Activated CD8-positive, alpha-beta memory T cell treated with anti-CD3 and anti-CD28 coated beads, Interleukin-2, amount 50 U/mL, for 48 hours (primary cell): ENCODE measurements at regions not wholly inside any gene's neighbourhood (a gene's known extent, or its start where the extent isn't known, plus 50 kb on each side); places are given as distances from the start of the nearest gene placed in this dataset.
"Not testable (repeated sequence)": the region's sequence is repeated elsewhere in the genome, so short reads cannot be mapped to it uniquely, and the experiment has no call there.

Source experiments
- DNase-seq: peaks from one replicate; pipeline ENCODE4 v3.0.0-alpha.2; 2020

DNA sequence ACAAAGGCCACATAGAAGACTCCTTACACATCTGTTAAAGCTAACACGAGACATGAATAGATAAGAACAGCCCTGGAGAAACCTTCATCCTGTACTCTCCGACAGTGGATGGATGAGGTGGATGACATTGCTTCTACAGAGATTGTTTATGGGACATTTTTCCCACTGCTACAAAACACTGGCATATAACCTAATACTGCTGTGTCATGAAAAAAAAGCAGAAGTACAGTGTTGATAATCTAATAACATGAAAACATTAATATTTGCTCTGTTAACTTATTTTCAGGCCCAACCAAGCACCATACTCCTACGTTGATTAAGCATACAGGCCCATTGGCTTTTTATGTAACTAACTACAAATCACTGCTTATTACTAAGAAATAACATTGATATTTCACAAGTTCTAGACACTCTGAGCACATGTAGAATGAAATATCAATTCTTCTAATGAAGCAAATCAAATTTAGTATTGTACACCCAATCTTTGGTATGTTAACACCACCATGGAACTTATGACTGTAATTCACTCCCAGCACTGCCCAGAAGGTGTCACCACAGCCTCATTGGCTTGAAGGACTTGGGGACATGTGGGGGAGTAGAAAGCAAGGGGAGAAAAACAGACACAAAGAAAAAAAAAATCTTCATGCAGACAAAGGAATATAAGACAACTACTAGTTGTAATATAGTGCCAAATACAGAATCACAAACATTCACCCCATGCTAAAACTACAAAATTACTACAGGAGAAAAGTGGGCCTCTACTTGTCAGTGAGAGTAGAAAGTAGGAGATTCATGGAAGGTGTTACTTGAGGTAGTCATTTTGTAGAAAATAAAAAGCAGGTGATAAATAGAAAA lies 330.0 kb upstream of the PMFBP1 start:
- DNase-seq = no peak

DNA sequence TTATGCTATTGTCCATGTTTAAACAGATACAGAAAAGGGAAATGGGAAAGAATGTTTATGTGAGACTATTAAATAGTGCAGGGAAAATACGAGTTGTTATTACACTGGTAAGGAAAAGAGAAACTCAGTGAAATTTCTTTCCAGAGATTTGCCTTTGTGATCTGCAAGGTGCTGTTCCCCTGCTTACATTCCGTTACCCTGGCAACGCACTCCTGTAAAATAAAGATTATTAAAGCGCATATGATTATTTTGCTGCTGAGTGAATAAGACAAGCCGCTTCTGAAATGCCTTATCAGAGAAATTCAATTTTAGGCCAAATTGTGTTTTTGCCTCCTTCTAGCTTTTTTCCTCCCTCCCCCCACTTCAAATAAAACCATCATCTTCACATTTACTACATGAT lies 328.6 kb upstream of the PMFBP1 start:
- no peak for DNase-seq

DNA sequence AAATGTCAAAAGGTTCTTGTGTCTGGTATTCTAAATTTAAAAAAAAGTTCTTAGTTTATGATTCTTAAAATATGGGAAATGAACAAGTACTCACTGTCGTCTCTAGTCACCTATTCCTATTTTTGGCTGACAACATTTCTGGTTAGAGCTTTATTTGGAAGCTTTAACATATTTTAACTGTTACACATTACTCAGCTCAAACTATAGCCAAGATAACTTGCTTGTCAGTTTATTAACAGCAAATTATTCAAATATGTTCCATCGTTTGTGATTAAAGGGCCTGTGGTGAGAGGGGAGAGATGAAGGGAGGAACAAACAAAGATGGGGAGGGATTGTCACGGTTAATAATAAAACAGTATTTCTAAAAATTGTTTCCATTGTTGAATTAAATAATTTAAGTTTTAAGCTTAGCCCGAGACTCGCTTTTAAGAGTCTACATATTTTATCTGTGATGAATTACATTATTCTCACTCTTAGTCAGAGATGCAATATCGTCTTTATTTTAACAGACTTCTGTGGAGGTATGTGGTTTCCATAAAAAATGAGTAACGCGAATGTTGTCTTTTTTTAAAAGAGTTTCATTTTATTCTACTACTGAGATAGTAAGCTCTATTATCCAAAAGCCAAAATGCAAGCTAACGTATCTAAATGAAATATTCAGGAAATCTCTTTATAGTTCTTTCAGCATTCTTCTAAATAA lies 321.9 kb upstream of the PMFBP1 start:
- no peak for DNase-seq

DNA sequence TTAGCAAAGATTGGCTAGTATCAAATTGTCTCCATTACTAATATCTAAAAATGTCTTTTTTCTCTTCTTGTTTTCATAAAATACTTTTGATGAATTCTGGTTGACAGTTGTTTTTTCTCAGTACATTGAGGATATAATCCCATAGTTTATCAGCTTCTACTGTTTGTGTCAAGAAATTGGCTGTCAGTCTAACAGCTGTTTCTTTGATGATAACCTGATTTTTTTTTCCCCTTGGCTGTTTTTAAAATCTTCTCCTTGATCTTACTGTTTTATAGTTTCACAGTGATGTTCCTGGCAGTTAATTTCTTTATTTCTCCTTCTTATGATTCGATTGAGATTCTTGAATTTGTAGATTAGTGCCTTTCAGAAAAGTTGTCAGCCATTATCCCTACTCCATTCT lies 315.3 kb upstream of the PMFBP1 start:
- no peak for DNase-seq

DNA sequence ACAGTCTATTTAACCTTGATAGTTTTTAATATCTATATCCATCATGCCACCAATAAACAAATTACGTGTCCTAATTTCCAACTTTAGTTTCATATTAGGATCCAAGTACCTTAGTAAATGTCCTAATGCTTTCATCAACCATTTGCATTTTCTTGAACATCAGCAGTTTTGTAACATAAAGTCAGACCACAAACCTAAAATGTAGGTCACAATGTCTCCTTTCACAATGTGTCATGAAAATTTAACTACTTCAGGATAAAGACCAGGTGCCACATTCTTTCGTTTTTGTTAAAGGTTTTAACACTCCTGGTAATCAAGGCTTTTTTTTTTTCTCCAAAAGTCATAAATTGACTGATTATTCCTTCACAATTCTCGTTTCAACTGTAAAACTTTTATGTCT lies 310.7 kb upstream of the PMFBP1 start:
- DNase-seq = no peak

DNA sequence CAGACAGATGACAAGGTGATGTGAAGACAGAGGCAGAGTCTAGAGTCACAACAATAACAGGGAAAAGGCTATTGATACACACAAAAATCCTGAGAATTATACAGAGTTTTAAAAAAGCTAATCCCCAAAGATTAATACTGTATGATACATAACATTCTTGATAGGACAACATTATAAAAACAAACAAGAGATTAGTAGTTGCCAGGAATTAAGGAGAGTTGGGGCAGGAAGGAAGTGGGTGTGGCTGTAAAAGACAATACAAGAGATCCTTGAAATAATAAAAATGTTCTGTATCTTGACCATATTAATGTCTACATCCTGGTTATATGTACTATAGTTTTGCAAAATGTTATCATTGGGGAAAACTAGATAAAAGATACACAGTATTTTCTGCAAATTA lies 309.5 kb upstream of the PMFBP1 start:
- DNase-seq = no peak

DNA sequence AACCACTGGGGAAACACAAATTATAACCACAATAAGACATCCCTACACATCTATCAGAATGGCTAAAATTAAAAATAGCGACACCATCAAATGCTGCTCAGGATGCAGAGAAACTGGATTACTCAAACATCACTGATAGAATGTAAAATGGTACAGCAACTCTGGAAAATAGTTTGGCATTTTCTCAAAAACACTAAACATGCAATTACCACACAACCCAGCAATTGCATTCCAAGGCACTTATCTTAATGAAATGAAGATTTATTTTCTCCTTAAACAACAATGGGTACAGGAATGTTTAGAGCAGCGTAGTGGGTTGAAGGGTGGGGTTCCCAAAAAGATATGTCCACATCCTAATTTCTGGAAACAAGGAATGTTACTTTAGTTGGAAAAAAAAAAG lies 309.0 kb upstream of the PMFBP1 start:
- no peak for DNase-seq

DNA sequence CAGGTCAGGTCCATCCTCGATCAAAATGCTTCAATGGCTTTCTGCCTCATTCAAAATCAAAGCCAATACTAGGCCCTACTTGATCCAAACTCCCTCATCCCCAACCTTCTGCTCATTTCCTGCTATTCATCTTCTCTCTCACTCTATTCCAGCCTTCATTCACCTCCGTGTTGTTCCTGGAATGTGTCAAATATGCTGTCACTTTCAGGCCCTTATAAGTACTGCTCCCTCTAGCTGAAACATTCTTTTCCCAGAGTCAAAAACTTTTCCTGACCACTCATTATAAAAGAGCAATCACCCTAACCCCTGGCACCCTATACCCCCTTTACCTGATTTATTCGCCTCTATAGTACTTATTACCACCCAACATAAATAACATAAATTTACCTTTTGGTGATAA lies 303.7 kb upstream of the PMFBP1 start:
- no peak for DNase-seq

DNA sequence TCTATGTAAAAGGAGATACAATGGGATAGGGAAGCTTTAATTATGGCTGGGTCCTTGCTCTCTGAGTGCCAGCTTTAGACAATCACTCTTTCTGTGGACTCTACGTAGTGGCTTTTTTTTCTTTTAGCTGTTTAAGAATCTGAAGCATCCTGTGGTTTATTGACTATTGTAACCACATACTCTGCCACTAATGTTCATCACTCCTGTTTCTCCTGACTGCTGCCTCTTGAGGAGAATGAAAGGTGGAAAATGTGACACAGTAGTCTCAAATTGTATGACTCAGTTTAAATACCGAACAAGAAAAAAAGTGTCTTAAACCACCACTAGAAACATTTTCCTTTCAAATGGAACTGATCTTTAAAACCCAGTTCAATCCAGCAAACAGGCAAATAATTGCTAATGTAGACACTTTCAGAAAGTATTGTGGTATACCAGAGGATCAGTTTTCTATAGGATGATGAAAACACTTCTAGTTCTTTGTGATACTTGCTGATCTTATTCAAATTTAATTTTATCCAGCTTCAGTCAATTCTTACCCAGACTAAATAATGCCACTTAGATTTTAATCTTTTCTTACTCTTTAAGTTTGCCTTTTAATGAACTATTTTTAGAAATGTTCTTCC lies 302.7 kb upstream of the PMFBP1 start:
- DNase-seq = no peak

DNA sequence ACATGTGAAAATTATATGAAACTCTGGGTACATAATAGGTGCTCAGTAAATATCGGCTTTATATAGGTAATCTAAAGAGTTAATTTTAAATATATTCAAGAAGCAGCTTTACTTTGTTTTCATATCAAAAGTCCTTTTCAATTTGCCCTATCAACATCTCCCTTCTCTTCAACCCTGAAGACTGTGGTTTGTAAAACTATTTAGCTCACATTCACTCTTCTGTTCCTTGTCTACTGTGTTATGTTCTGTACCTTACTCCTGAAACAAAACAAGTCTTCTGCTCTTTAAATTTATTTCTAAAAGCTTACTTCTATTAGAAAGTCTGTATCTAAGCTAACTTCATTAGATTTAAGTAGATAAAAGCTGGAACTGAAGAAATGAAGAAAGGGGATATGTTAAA lies 301.7 kb upstream of the PMFBP1 start:
- no peak for DNase-seq

DNA sequence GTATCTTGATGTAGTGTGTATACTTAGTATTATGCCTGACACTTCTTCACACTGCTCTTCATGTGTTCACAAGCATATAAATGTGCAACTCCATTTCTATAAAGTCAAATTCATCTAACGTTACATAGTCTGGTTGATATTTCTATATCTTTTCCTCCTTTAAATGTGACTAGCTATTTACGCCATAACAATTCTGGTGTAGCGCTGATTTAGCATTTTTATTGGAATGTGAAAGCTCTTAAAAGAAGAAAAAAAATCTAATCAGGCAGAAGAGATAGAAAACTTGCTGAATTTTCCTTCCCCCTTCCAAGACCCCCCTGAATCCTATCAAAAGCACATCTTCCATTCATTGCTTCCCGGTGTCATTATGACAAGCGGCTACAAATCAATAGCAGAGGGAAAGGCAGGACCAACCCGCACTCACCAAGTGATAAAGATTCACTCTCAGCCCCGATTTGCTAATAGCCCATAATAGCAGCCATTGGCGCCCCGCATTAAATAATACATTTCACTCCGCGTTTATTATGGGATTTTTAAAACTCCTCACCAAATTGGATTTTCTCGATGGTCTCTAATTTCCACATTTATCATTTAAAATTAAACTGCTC lies 299.5 kb upstream of the PMFBP1 start:
- DNase-seq = no peak

DNA sequence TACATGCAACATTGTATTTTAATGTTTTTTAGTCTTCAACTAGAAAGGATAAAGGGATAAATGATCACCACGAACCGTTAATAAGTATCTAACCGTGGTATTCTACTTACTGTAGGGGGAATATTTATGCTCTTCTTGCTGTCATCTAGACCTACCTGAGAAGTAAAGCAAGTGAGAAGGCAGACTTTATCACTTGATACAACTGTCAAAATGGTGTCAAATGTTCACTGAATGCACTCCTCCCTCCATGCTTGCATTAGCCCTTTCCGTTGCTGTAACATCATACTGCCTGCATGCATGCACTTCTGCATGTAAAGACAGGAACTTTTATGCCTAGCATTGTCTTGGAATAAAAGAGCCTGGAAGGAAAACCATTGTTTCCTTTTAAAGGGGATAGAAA lies 298.6 kb upstream of the PMFBP1 start:
- no peak for DNase-seq

DNA sequence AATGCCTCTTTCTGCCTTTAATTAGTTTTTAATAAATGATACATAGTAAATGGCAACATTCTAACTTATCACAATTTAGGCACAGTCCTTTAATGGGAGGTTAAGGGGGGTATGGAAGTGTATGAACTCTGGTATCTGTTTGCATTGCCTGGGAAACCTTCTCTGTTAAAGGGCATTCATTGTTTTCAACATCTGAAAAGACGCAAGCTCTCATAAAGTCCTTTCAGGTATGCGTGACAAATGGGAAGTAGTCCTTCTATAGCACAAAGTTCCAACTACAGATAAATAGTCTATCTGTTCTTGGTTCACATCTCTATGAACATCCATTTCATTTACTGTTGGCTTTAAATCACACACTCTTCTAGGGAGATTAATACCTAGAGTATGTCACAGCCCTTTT lies 298.0 kb upstream of the PMFBP1 start:
- no peak for DNase-seq

DNA sequence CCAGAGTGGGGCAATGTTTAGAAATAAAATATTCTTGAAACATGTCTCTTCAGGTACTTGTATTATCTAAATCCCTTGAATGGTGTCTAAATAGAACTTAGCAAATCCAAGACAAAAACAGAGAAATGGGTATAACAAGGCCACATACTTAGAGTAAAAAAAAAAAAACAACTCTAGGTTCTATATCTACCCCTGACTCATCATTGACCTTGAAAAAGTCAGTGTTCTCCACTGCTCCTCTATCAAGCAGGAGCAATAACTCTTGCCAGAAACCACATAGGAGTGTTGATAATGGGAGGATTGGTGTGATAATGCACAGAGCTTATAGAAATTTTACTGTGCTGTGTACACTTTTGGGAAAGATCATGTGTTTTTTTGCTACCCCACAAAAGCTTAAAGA lies 296.6 kb upstream of the PMFBP1 start:
- no peak for DNase-seq

DNA sequence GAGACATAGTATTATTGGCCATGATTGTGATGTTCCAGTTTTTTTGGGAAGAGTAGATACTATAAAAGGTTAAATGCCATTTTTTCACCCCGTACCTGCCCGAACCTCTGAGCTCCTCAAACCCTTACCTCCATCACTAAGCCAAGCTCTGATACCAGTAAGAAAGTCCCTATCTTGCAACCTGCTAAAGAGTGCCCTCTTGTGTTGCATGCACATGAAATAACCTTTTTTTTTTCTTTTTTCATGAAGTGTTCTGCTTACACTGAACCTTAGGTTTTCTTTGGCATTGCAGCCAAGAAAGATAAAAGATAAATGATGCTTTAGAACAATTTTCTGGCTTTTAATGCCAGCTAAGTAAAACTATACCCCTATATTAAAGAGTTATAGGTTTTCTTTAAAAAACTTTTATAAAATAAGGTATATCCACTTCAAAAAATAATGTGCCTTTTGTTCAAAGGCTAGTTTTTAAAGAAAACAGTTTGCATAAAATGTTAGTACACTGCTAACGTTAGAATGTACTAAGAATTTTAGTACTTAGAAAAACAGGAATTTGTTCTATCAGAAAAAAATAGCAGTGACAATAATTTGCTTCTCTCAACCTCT lies 295.3 kb upstream of the PMFBP1 start:
- no peak for DNase-seq

DNA sequence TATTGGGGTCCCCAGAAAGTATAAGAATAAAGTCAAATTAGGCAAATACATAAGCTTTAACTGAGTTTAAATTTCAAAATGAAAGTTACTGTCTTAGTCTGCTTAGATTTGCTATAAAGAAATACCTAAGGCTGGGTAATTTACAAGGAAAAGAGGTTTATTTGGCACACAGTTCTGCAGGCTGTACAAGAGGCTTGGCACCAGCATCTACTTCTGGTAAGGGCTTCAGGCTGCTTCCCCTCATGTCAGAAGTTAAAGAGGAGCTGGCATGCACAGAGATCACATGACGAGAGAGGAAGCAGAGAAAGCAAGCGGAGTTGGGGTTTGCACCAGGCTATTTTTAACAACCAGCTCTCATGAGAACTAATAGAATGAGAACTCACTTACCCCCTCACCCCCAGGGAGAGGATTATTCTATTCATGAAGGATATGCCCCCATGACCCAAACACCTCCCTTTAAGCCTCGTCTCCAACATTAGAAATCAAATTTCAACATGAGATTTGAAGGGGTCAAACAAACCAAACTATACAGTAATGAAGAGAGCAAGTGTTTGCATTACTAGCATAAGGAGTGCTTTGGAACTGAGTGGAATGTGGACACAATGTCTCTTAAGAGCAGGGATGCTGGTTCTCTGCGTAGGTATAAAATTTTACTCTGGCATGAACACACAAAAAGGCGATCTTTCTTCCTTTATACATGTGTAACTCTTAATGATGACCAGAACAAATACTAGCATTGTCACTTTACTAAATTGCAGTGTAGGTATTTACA lies 292.8 kb upstream of the PMFBP1 start:
- DNase-seq = no peak

DNA sequence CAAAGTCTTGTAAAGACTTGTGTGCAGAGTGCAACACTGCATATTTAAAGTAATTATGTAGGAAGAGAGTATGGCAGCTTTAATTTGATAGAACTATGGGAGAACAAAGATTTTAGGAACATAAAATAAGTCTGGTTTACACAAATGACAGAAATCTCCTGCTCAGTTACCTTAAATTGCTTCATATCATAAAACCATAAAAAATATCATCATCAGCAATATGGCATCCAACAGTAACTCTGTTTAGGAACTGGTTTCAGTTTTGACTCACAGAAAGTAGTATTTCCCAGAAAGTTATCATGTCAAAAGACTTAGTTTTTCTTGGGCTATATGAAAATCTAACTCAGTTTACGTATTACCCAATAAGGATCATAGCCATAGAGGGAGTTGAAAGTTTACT lies 292.1 kb upstream of the PMFBP1 start:
- no peak for DNase-seq

DNA sequence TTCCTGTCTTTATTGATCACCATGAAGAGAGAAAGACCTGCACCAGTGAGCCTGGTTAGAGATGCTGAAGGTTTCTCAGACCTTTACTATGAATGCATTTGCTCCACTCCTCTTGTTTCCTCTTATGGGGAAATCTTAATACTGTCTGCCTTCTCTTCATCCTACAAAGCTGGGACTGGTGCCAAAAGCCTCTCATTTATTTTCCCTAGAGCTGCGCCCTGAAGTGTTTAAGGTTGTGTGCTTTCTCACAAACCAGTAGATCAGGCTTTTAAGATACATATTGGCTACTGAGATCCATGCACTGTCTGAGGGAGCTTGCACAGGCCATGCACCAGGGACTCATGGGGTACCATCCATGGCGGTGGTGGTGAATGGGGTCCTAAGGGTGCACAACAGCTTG lies 286.1 kb upstream of the PMFBP1 start:
- DNase-seq = no peak

DNA sequence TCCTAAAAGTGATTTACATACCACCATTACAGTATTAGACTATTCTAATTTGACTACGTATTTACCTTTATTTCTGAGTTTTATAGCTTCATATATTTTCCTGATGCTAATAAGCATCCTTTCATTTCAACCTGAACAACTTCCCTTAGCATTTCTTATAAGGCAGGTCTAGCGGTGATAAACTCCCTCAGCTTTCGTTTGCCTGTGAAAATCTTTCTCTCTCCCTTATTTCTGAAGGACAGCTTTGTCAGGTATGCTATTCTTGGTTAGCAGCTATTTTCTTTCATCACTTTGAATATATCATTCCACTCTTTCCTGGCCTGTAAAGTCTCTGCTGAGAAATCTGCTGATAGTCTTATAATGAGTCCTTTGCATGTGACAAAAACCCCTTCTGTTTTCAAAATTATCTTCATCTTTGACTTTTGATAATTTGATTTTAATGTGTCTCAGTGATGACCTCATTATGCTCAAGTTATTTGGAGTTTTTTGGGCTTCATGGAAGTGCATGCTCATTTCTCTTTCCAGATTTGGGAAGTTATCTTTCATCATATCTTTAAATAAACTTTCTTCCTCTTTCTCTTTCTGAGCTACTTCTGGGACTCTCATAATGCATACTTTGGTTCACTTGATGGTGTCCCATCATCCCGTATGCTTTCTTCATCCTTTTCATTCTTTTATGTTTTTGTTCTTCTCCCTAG lies 285.4 kb upstream of the PMFBP1 start:
- DNase-seq = no peak

DNA sequence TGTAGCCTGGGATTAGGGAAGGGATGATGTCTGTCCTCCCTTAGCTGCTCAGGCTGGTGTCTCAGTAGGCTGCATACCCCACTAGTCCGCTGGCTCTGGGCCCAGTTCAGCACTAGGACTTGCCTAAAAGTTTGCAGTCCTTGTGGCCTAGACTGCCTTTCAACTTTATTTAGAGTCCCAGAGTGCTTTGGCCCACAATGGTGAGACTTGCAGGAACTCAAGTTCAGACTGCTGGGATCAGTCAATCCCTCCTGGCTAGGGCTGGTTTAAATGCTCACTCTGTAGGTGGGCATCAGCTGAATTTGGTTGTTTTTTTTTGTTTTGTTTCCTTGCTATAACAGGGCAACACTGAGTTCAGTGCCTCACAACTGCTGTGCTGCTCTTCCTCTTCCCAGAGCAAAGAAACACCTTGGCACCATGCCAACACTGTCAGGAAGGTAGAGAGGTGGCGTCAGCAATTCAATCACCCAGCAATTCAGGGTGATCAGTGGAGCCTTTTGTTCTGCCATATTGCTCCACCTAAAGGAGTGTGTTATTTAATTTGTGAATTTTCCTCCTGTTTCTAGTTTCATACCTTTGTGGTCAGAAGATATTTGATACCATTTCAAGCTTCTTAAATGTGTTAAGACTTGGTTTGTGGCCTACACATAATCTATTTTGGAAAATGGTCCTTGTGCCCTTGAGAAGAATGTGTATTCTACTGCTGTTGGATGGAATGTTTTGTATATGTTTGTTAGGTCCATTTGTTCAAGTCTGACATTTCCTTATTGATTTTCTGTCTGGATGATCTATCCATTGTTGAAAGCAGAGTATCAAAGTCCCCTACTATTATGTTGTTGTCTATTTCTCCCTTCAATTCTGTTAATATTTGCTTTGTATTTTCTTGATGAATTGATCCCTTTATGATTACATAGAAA lies 284.0 kb upstream of the PMFBP1 start:
- DNase-seq = no peak

DNA sequence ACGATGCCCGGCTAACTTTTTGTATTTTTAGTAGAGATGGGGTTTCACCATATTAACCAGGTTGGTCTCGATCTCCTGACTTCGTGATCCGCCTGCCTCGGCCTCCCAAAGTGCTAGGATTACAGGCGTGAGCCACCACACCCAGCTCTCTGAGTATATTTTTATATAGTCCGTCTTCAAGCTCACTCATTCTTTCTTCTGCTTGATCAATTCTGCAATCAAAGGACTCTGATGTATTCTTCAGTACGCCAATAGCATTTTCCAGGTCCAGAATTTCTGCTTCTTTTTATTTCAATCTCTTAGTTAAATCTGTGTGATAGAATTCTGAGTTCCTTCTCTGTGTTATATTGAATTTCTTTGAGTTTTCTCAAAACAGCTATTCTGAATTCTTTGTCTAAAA lies 281.9 kb upstream of the PMFBP1 start:
- not testable (repeated sequence) for DNase-seq
